SK-N-SH (cell line): ENCODE measurements at regions not wholly inside any gene's neighbourhood (a gene's known extent, or its start where the extent isn't known, plus 50 kb on each side); places are given as distances from the start of the nearest gene placed in this dataset.

ENCODE experiments used
- CTCF ChIA-PET: fragments of 300-600, 350-600 bp; formaldehyde crosslinking; extraction: SDS; loops from one replicate; lab custom pipeline; 2021; lab: Yijun Ruan, JAX
- POLR2A ChIA-PET: fragments of 350-600 bp; sonication (Branson Sonifier 250); formaldehyde crosslinking; extraction: SDS; loops from one replicate; lab custom pipeline; 2020; ENCODE audit warnings: antibody characterized with exemption, inconsistent platforms; lab: Yijun Ruan, JAX
- DNase-seq: peaks from one replicate; pipeline ENCODE4 v3.0.0; 2012
- H2AFZ ChIP-seq: fragments of 200-600 bp; sonication (generic); 2 replicates; pipeline ENCODE4 v1.8.1; 2016; ENCODE audit warnings: antibody characterized with exemption, mild to moderate bottlenecking, low read depth
- H3F3A ChIP-seq: fragments of 200-600 bp; sonication (generic); replicated peaks from 2 replicates; pipeline ENCODE3; 2016; ENCODE audit warnings: antibody characterized with exemption, mild to moderate bottlenecking; ENCODE audit not compliant: insufficient read depth
- H3K27ac ChIP-seq, 2 experiments: fragments of 200-500 bp in 1 of 2; fragments of 200-600 bp in 1 of 2; sonication (Bioruptor generic) in 1 of 2; sonication (generic), shearing (Covaris generic) in 1 of 2; 2 replicates each; pipeline versions ENCODE4 v1.5.1 to v1.6.1; 2014 to 2016; ENCODE audit warnings: low read depth in 2 of 2, inconsistent platforms in 1 of 2, low read length in 1 of 2, mild to moderate bottlenecking in 1 of 2, mixed read lengths in 1 of 2
- H3K27me3 ChIP-seq: fragments of 200-600 bp; sonication (generic), shearing (Covaris generic); 2 replicates; pipeline ENCODE4 v1.6.1; 2016; ENCODE audit warnings: mixed run types; ENCODE audit not compliant: insufficient read depth
- H3K36me3 ChIP-seq, 2 experiments: fragments of 200-500 bp in 1 of 2; fragments of 200-600 bp in 1 of 2; sonication (Bioruptor generic) in 1 of 2; sonication (generic) in 1 of 2; replicated peaks in 1 of 2; 2 replicates each; pipeline versions ENCODE3 to v1.5.1; 2014 to 2016; ENCODE audit warnings: low read length in 1 of 2, mild to moderate bottlenecking in 1 of 2; ENCODE audit not compliant: insufficient read depth in 2 of 2, control insufficient read depth in 1 of 2
- H3K4me1 ChIP-seq, 2 experiments: fragments of 200-500 bp in 1 of 2; fragments of 200-600 bp in 1 of 2; sonication (Bioruptor generic) in 1 of 2; sonication (generic), shearing (Covaris generic) in 1 of 2; 2 replicates each; pipeline versions ENCODE4 v1.5.1 to v1.6.1; 2014 to 2016; ENCODE audit warnings: low read depth in 1 of 2, low read length in 1 of 2, mixed run types in 1 of 2; ENCODE audit not compliant: insufficient read depth in 2 of 2, control insufficient read depth in 1 of 2
- H3K4me2 ChIP-seq: fragments of 200-600 bp; sonication (generic), shearing (Covaris generic); 2 replicates; pipeline ENCODE4 v1.6.1; 2017; ENCODE audit warnings: mixed run types
- H3K4me3 ChIP-seq, 2 experiments: fragments of 200-500 bp in 1 of 2; fragments of 200-600 bp in 1 of 2; sonication (Bioruptor generic) in 1 of 2; sonication (generic), shearing (Covaris generic) in 1 of 2; 2 replicates each; pipeline versions ENCODE4 v1.5.1 to v1.8.1; 2014 to 2016; ENCODE audit warnings: low read depth in 2 of 2, inconsistent platforms in 1 of 2, low read length in 1 of 2, mild to moderate bottlenecking in 1 of 2, mixed read lengths in 1 of 2, moderate library complexity in 1 of 2
- H3K79me2 ChIP-seq: fragments of 200-600 bp; sonication (generic); 2 replicates; pipeline ENCODE4 v1.8.1; 2017; ENCODE audit warnings: mild to moderate bottlenecking; ENCODE audit not compliant: insufficient read depth
- H3K9ac ChIP-seq: fragments of 200-600 bp; sonication (generic); 2 replicates; pipeline ENCODE4 v1.6.1; 2017; ENCODE audit warnings: mixed run types
- H3K9me2 ChIP-seq: fragments of 200-600 bp; sonication (generic); 2 replicates; pipeline ENCODE4 v1.6.1; 2017; ENCODE audit warnings: mixed run types
- H3K9me3 ChIP-seq: fragments of 200-600 bp; sonication (generic); 2 replicates; pipeline ENCODE4 v1.6.1; 2017; ENCODE audit warnings: mixed run types, mild to moderate bottlenecking, moderate library complexity
- H4K20me1 ChIP-seq: fragments of 200-600 bp; sonication (generic); 2 replicates; pipeline ENCODE4 v1.6.1; 2017; ENCODE audit warnings: mild to moderate bottlenecking, mixed run types; ENCODE audit not compliant: insufficient read depth
- EP300 ChIP-seq, 2 experiments: IDR thresholded peaks; 2 replicates each; pipeline versions ENCODE4 v1.4.0 to v1.6.1; 2012; ENCODE audit warnings: borderline replicate concordance in 1 of 2, low read depth in 1 of 2, low read length in 1 of 2
- EZH2phosphoT487 ChIP-seq: fragments of 200-600 bp; sonication (generic); IDR thresholded peaks from 2 replicates; pipeline ENCODE4 v1.6.1; 2017; ENCODE audit warnings: low read depth, mixed run types, mild to moderate bottlenecking, antibody characterized with exemption, moderate library complexity, borderline replicate concordance
- GATA2 ChIP-seq: sonication (generic); formaldehyde crosslinking; IDR thresholded peaks from 2 replicates; pipeline ENCODE4 v1.5.0; 2020; ENCODE audit warnings: mild to moderate bottlenecking, missing genetic modification reagents
- IRF3 ChIP-seq: fragments of 150-350 bp; IDR thresholded peaks from 2 replicates; pipeline ENCODE4 v1.6.1; 2016; ENCODE audit warnings: mild to moderate bottlenecking, low read depth, low read length
- NFIC ChIP-seq: IDR thresholded peaks from 2 replicates; pipeline ENCODE4 v1.4.0; 2012; ENCODE audit warnings: borderline replicate concordance
- NRF1 ChIP-seq: IDR thresholded peaks from 2 replicates; pipeline ENCODE4 v1.6.1; 2012; ENCODE audit warnings: low read depth, mild to moderate bottlenecking, low read length
- RAD21 ChIP-seq: IDR thresholded peaks from 2 replicates; pipeline ENCODE4 v1.6.1; 2012; ENCODE audit warnings: mild to moderate bottlenecking, low read length
- RCOR1 ChIP-seq: fragments of 150-350 bp; IDR thresholded peaks from 2 replicates; pipeline ENCODE4 v1.6.1; 2017; ENCODE audit warnings: antibody characterized with exemption, low read length
- REST ChIP-seq: IDR thresholded peaks from 2 replicates; pipeline ENCODE4 v1.6.1; 2012; ENCODE audit warnings: mild to moderate bottlenecking, low read depth, low read length, moderate library complexity
- USF1 ChIP-seq: IDR thresholded peaks from 2 replicates; pipeline ENCODE4 v1.4.0; 2012; ENCODE audit warnings: low read depth, borderline replicate concordance
- ZBTB33 ChIP-seq: IDR thresholded peaks from 2 replicates; pipeline ENCODE4 v1.4.0; 2012; ENCODE audit warnings: low read depth, borderline replicate concordance
- WGBS: methylation state at CpG from one replicate; pipeline ENCODE4 v1.1.6; 2017; ENCODE audit warnings: low lambda C conversion rate; 5-methylcytosine and 5-hydroxymethylcytosine counted together
- TF ChIP-seq, protein P1 (sequence below): fragments of 200-600 bp; sonication (generic); IDR thresholded peaks from 2 replicates; pipeline ENCODE4 v1.6.1; 2017; ENCODE audit warnings: antibody characterized with exemption, mild to moderate bottlenecking, moderate library complexity

- ChIA-PET POLR2A (no interaction called here), CTCF (interaction anchor here (1.0 kb wide), 1 partner anchor 11 kb away, joined by 3 read pairs; no protein-coding TSS in a partner anchor)
- H3K27me3 ChIP-seq = no peaks in the 10 kb centered on the region; the same call in 1 of the 2 replicates
- no peak overlapping the region for H3K4me3 ChIP-seq
- WGBS = 72% methylated on average over 3 of the region's 3 CpGs
- H4K20me1 ChIP-seq = no peaks in the 10 kb centered on the region
- peaks cover 5 to 6% of the 10 kb centered on the region in 2 experiments; a peak in 3 of 4 replicates for H3K4me1 ChIP-seq
- H3F3A ChIP-seq = peaks cover 4% of the 10 kb centered on the region
- no peak overlapping the region for H3K4me2 ChIP-seq
- TF ChIP-seq GATA2 (CRISPR knock-in tag) = no peak
- no peak for TF ChIP-seq REST
- TF ChIP-seq USF1 = no peak
- DNase-seq = no peak
- no peak overlapping the region for H3K9ac ChIP-seq
- no peaks in the 10 kb centered on the region for H3K9me2 ChIP-seq
- H2AFZ ChIP-seq = no peak overlapping the region
- H3K27ac ChIP-seq = no peak overlapping the region
- H3K9me3 ChIP-seq = no peaks in the 10 kb centered on the region
- no peaks in the 10 kb centered on the region for H3K79me2 ChIP-seq
- H3K36me3 ChIP-seq = no peaks in the 10 kb centered on the region
These were observed 98.1 kb upstream of the TAF11L2 start for GRCh38 chr5:17399931-17400330.

GRCh38 chr5:17400724-17401469 is 97.1 kb upstream of the TAF11L2 start:
- 84% methylated on average over 11 of the region's 11 CpGs for WGBS
- no peak for TF ChIP-seq ZBTB33
- TF ChIP-seq NFIC = no peak
- TF ChIP-seq, protein P1, sequence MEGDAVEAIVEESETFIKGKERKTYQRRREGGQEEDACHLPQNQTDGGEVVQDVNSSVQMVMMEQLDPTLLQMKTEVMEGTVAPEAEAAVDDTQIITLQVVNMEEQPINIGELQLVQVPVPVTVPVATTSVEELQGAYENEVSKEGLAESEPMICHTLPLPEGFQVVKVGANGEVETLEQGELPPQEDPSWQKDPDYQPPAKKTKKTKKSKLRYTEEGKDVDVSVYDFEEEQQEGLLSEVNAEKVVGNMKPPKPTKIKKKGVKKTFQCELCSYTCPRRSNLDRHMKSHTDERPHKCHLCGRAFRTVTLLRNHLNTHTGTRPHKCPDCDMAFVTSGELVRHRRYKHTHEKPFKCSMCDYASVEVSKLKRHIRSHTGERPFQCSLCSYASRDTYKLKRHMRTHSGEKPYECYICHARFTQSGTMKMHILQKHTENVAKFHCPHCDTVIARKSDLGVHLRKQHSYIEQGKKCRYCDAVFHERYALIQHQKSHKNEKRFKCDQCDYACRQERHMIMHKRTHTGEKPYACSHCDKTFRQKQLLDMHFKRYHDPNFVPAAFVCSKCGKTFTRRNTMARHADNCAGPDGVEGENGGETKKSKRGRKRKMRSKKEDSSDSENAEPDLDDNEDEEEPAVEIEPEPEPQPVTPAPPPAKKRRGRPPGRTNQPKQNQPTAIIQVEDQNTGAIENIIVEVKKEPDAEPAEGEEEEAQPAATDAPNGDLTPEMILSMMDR = no peak
- TF ChIP-seq EZH2phosphoT487 = no peak
- no peak for TF ChIP-seq NRF1
- no peak for TF ChIP-seq RCOR1
- no peak for TF ChIP-seq RAD21
- TF ChIP-seq IRF3 = no peak
- TF ChIP-seq GATA2 (CRISPR knock-in tag) = no peak
- TF ChIP-seq EP300 (IDR thresholded peaks at IDR 0.05; ENCODE audit: borderline replicate concordance in 1 of 2, low read depth in 1 of 2, low read length in 1 of 2) = no peak

More at GRCh38 chr5:17400724-17401469, 97.1 kb upstream of the TAF11L2 start:
- CTCF ChIA-PET = no interaction called here
- no peak for DNase-seq
- Histone ChIP-seq H3K4me1 (peaks cover 5 to 6% of the 10 kb centered on the region in 2 experiments; a peak in 3 of 4 replicates), H3K9ac (no peak overlapping the region), H2AFZ (no peak overlapping the region), H3K79me2 (no peaks in the 10 kb centered on the region), H3F3A (peaks cover 4% of the 10 kb centered on the region), H3K9me2 (no peaks in the 10 kb centered on the region), H3K4me3 (no peak overlapping the region), H3K36me3 (no peaks in the 10 kb centered on the region), H3K9me3 (no peaks in the 10 kb centered on the region), H4K20me1 (no peaks in the 10 kb centered on the region), H3K4me2 (no peak overlapping the region), H3K27me3 (no peaks in the 10 kb centered on the region; the same call in 1 of the 2 replicates), H3K27ac (no peak overlapping the region)
- POLR2A ChIA-PET = no interaction called here
